Breast epithelium (tissue), 3 donors: ENCODE measurements at regions not wholly inside any gene's neighbourhood (a gene's known extent, or its start where the extent isn't known, plus 50 kb on each side); places are given as distances from the start of the nearest gene placed in this dataset.

Experiments
- CTCF ChIP-seq, 3 donors: fragments of 450-650 bp; IDR thresholded peaks; one replicate each; pipeline ENCODE4 v1.5.1; 2016 to 2017; ENCODE audit warnings: antibody characterized with exemption in 3 of 3, mild to moderate bottlenecking in 3 of 3, moderate library complexity in 3 of 3
- POLR2A ChIP-seq: fragments of 450-650 bp; IDR thresholded peaks from one replicate; pipeline ENCODE4 v1.6.1; 2016; ENCODE audit warnings: antibody characterized with exemption, mild to moderate bottlenecking, moderate library complexity
- POLR2AphosphoS5 ChIP-seq, 3 donors: sonication (generic); formaldehyde crosslinking; IDR thresholded peaks; one replicate each; pipeline ENCODE4 v1.6.1; 2017; ENCODE audit warnings: antibody characterized with exemption in 3 of 3

GRCh38 chr22:25488244-25489020, 76.0 kb upstream of the GRK3 start:
- TF ChIP-seq CTCF (IDR thresholded peaks at IDR 0.05): no peak
- TF ChIP-seq POLR2A: no peak
- no peak for TF ChIP-seq POLR2AphosphoS5 (IDR thresholded peaks at IDR 0.05)
